VCaP (cell line): ENCODE measurements at regions not wholly inside any gene's neighbourhood (a gene's known extent, or its start where the extent isn't known, plus 50 kb on each side); places are given as distances from the start of the nearest gene placed in this dataset.

Source experiments
- H3K27ac ChIP-seq: fragments of 450-650 bp; 2 replicates; pipeline ENCODE4 v1.5.1; 2017
- CTCF ChIP-seq: fragments of 450-650 bp; conservative IDR thresholded peaks from 2 replicates; pipeline ENCODE4 v1.5.1; 2017; ENCODE audit warnings: mild to moderate bottlenecking, moderate library complexity

- H3K27ac ChIP-seq, result no peak overlapping the region
- TF ChIP-seq CTCF, result no peak
These were observed 87.9 kb upstream of the SPHKAP start for GRCh38 chr2:228269351-228269750.

- TF ChIP-seq CTCF, result no peak
- no peak overlapping the region for H3K27ac ChIP-seq
These were observed 87.3 kb upstream of the SPHKAP start for GRCh38 chr2:228268756-228269155.

DNA sequence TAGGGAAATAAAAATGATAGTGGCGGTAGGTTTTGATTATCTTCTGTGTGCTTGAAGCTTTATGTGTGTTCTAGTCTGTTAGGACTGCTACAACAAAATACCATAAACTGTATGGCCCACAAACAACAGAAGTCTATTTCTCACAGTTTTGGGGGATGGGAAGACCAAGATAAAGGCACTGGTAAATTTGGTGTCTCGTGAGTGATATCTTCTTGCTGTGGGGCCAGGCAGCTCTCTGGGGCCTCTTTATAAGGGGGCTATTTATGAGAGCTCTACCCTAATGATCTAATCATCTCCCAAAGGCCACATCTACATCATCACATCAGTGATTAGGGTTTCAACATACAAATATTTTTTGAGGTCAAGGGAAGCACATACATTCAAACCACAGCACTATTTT is 86.8 kb upstream of the SPHKAP start:
- TF ChIP-seq CTCF, result no peak
- H3K27ac ChIP-seq, result no peak overlapping the region

- no peak overlapping the region for H3K27ac ChIP-seq
- no peak for TF ChIP-seq CTCF
These were observed 81.7 kb upstream of the SPHKAP start for GRCh38 chr2:228263156-228263555.

- H3K27ac ChIP-seq, result no peak overlapping the region
- no peak for TF ChIP-seq CTCF
These were observed 80.1 kb upstream of the SPHKAP start for GRCh38 chr2:228261546-228261945.

DNA sequence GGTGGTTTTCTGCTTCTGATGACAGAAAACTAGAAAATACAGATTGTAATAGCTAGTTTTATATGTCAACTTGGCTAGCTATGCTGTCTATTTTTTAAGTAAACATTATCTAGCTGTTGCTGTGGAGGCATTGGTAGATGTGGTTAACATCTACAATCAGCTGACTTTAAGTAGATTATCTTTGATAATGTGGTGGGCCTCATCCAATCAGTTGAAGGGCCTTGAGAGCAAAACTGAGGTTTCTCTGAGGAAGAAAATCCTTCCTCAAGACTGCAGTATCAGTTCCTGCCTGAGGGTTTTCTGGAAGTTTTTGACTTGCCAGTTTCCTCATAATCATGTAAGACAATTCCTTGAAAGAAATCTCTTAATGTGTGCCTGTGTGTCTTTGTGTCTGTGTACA is 75.9 kb upstream of the SPHKAP start:
- TF ChIP-seq CTCF, result no peak
- H3K27ac ChIP-seq, result no peak overlapping the region

DNA sequence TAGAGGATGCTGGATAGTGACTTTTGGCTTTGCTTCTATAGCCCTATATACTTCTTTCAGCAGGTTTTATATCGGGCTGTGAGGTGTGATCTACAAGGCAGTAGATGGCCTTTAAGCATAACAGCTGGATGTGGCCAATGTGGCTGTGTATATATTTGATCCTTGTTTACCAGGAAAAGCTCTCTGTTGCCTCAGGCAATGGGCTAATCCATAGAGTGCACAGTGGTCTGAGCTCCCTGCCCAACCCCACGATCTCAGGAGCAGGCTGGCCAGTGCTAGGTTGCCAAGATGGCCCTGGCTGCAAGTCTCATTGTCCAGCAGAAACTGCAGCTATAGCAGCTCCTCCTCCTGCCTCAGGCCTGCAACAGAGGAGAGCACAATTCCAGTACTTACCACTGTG is 72.3 kb upstream of the SPHKAP start:
- TF ChIP-seq CTCF, result no peak

DNA sequence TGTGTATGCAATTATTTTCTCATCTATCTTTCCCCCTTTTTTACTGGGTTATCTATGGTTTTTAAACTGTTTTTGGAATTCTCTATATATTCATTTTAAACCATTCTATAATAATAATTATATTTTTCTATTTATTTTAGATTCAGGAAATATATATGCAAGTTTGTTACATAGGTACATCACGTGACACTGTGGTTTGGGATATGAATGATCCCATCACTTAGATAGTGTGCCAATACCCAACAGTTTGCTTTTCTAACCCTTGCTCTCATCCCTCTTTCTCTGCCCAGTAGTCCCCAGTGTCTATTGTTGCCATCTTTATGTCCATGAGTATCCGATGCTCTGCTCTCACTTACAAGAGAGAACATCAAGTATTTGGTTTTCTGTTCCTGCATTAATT is 65.8 kb upstream of the SPHKAP start:
- no peak overlapping the region for H3K27ac ChIP-seq
- TF ChIP-seq CTCF, result no peak

More for the DNA sequence above, 72.3 kb upstream of the SPHKAP start:
- H3K27ac ChIP-seq, result no peak overlapping the region
